ENCODE measurements at regions not wholly inside any gene's neighbourhood (a gene's known extent, or its start where the extent isn't known, plus 50 kb on each side); places are given as distances from the start of the nearest gene placed in this dataset.

- no peak for DNase-seq
Measured at GRCh38 chr20:19807946-19808330, 49.9 kb downstream of the RIN2 start.

GRCh38 chr20:19808498-19808897 lies 50.4 kb downstream of the RIN2 start:
- no peak for DNase-seq

GRCh38 chr20:19809505-19809904 lies 51.4 kb downstream of the RIN2 start:
- DNase-seq = no peak

GRCh38 chr20:19811231-19811630 lies 53.2 kb downstream of the RIN2 start:
- DNase-seq = no peak

GRCh38 chr20:19812056-19812455 lies 54.0 kb downstream of the RIN2 start:
- DNase-seq = no peak

GRCh38 chr20:19812696-19813095 lies 54.6 kb downstream of the RIN2 start:
- no peak for DNase-seq

- DNase-seq = peak; percentile 31
Measured at GRCh38 chr20:19813846-19814640, 56.0 kb downstream of the RIN2 start.

GRCh38 chr20:19815553-19815991 lies 57.5 kb downstream of the RIN2 start:
- DNase-seq = peak; percentile 40

- DNase-seq = no peak
Measured at GRCh38 chr20:19816386-19816785, 58.3 kb downstream of the RIN2 start.

- DNase-seq = no peak
Measured at GRCh38 chr20:19817017-19817416, 59.0 kb downstream of the RIN2 start.

GRCh38 chr20:19819149-19819548 lies 61.1 kb downstream of the RIN2 start:
- DNase-seq = no peak

- no peak for DNase-seq
Measured at GRCh38 chr20:19820555-19821211, 62.6 kb downstream of the RIN2 start.

- DNase-seq = peak; percentile 18
Measured at GRCh38 chr20:19821606-19822005, 63.5 kb downstream of the RIN2 start.

GRCh38 chr20:19823216-19823615 lies 65.2 kb downstream of the RIN2 start:
- DNase-seq = peak; percentile 37

GRCh38 chr20:19823971-19824370 lies 65.9 kb downstream of the RIN2 start:
- no peak for DNase-seq

GRCh38 chr20:19824861-19825260 lies 66.8 kb downstream of the RIN2 start:
- DNase-seq = no peak

GRCh38 chr20:19826179-19826914 lies 68.3 kb downstream of the RIN2 start:
- no peak for DNase-seq

- no peak for DNase-seq
Measured at GRCh38 chr20:19827818-19828217, 69.8 kb downstream of the RIN2 start.

GRCh38 chr20:19828232-19828631 lies 70.2 kb downstream of the RIN2 start:
- DNase-seq = no peak

- no peak for DNase-seq
Measured at GRCh38 chr20:19830211-19830785, 72.2 kb downstream of the RIN2 start.

GRCh38 chr20:19832875-19833274 lies 74.8 kb downstream of the RIN2 start:
- no peak for DNase-seq

- DNase-seq = no peak
Measured at GRCh38 chr20:19833395-19833794, 75.3 kb downstream of the RIN2 start.

GRCh38 chr20:19834287-19834686 lies 76.2 kb downstream of the RIN2 start:
- DNase-seq = no peak

Data from right forelimb (tissue), 1 donor.